ENCODE measurements at regions not wholly inside any gene's neighbourhood (a gene's known extent, or its start where the extent isn't known, plus 50 kb on each side); places are given as distances from the start of the nearest gene placed in this dataset.
"Not testable (repeated sequence)": the region's sequence is repeated elsewhere in the genome, so short reads cannot be mapped to it uniquely, and the experiment has no call there.

DNA sequence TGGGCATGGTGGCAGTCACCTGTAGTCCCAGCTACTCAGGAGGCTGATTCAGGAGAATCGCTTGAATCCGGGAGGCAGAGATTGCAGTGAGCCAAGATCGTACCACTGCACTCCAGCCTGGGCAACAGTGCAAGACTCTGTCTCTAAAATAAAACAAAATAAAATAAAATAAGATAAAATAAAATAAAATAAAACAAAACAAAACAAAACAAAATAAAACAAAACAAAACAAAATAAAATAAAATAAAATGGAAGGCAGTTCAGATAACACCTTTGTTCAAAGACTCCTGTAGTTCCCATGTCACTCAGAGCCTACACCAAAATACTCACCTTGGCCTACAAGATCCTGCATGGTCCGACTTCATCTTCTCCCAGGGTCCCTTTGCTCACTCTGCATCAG, 61.3 kb downstream of the SYF2 start:
- not testable (repeated sequence) for DNase-seq (ENCODE audit: low spot score)

- no peak for DNase-seq (ENCODE audit: low spot score)
Observed at GRCh38 chr1:25170439-25170838, 61.9 kb downstream of the SYF2 start.

GRCh38 chr1:25169610-25170009, 62.7 kb downstream of the SYF2 start:
- no peak for DNase-seq (ENCODE audit: low spot score)

GRCh38 chr1:25169168-25169567, 63.1 kb downstream of the SYF2 start:
- DNase-seq (ENCODE audit: low spot score): no peak

DNA sequence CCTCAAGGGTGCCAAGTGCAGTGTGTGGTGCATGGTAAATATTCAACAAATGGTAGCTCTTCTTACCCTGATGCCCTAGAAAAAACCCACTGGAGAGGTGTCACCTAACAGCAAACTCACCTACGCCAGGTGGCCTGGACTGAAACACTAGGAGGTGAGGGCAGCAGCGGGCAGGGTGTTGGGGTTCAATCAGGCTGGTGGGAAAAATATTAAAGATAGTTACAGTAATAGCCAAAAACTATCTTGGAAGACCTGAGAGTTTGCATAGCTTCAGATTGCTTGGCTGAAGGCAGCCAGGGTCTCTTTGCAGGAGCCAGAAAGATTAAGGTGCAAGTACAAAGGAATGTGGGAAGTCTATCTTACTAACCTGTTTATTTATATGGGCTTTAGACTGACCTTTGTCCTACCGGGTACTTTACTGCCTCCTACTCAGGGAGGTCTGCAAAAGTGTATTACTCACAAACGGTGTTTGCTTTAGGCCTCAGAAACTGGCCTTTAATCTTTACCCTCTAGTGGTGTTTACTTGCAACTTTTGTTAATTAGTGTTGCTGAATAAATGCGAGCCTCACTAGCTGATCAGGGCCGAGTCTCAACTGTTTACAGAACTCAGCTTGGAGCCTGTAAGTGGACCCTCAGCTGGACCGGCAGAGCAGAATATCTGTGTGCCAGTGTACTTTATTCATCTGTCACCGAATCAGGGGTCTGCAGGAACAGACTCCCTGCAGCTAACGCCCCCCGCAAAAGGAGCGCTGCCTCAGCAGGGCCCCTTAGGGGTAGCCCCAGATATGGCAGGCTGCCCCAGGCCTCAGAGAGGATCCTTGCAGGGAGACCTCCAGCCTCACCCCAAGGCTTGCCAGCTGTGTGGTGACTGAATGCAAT, 63.9 kb downstream of the SYF2 start:
- DNase-seq (ENCODE audit: low spot score): peak; percentile 32

- no peak for DNase-seq (ENCODE audit: low spot score)
Observed at GRCh38 chr1:25167269-25168192, 64.8 kb downstream of the SYF2 start.

- no peak for DNase-seq (ENCODE audit: low spot score)
Observed at GRCh38 chr1:25166847-25167246, 65.5 kb downstream of the SYF2 start.

- DNase-seq (ENCODE audit: low spot score): no peak
Observed at GRCh38 chr1:25163986-25164385, 68.3 kb downstream of the SYF2 start.

- no peak for DNase-seq (ENCODE audit: low spot score)
Observed at GRCh38 chr1:25161981-25162380, 70.3 kb downstream of the SYF2 start.

DNA sequence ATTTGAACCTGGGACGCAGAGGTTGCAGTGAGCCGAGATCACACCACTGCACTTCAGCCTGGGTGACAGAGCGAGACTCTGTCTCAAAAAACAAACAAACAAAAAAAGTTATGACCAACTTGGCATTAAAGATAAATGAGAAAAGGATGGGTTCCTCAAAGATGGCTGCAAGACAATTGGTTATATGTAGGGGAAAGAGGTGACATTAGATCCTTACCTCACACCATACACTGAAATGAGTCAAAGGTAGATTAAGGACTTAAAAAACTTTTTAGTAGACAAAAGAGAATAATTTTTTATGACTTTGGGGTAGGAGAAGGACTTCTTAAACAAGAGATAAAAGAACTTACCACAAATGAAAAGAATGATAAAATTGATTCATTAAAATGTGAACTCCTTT, 74.5 kb downstream of the SYF2 start:
- no peak for DNase-seq (ENCODE audit: low spot score)

DNA sequence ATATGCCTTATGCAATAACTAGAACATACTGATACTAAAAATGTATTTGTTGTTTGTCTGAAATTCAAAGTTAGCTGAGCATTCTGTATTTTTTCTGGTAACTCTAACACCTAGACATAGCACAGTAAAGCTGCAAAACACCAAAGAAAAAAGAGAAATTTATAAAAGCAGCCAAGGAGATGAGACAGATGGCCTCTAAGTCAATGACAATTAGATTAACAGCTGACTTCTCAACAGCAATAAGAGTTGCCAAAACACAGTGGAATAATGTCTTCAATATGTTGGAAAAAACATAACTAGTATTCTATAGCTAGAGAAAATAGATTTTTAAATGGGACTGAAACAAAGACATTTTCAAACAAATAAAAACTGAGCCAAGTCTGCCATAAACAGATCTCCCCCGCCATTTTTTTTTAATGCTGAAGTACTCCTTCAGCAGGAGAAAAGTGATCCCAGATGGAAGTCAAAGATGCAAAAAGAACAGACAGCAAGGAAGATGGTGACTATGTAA, 81.3 kb downstream of the SYF2 start:
- no peak for DNase-seq (ENCODE audit: low spot score)

DNA sequence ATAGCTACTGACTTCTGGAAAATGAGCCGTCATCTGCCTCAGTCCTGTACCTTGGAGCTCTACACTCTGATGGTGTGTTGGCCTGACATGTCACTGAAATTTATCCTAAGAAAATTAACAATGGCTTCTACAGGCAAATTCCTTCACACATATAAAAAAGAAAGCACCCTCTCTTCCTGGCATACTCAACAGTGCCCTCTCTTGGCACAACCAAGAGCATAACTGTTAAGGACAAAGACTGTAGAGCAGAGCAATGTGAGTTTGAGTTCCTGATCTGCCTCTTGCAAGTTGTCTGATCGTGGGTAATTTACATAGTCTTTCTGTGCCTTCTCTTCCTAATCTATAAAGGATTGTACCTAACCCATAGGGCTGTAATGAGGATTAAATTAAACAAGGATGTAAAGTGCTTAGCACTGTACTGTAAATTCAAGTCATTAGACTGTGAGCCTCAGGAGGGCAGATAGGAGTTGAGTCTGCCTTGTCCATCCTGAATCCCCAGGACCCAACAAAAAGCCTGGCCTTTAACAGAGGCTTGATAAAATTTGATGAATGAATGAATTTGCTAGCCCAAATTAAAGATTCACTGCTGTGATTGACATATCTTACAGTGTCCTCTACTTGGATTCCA, 83.5 kb downstream of the SYF2 start:
- DNase-seq (ENCODE audit: low spot score): no peak

GRCh38 chr1:25146451-25146855, 85.8 kb downstream of the SYF2 start:
- no peak for DNase-seq (ENCODE audit: low spot score)

GRCh38 chr1:25145775-25146393, 86.4 kb downstream of the SYF2 start:
- no peak for DNase-seq (ENCODE audit: low spot score)

DNA sequence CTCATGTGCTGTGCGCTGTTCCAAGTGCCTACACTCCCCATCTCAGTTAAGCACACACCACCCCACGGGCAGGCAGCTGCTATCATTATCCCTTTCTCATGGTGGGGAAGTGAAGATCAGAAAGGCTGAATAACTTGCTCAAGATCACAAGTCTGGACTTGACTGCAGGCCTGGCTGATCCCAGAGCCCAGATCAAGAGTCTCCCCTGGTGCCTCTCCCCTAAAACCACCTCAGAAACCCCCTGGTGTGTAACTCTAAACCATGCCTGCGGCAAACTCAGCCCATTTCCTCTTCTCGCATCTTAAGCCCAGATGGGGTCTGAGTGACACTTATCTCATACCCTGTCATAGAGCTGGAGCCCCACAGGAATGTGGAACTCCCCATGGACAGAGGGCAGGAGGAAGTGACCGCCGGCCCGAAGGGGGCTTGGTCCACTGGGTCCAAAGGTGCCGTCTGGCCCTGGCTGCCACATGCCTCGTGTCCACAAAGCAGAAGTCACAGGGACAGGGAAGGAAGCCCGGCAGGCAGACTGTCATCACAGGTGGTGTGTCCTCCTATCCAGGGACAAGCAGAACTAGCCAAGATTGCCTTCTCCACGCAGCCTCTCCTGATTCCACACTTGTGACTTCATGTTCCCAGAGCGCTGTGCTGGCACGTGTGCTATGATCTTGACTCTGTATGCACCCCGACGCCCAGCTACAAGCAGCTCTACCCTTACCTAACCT, 92.1 kb downstream of the SYF2 start:
- DNase-seq (ENCODE audit: low spot score): no peak

DNA sequence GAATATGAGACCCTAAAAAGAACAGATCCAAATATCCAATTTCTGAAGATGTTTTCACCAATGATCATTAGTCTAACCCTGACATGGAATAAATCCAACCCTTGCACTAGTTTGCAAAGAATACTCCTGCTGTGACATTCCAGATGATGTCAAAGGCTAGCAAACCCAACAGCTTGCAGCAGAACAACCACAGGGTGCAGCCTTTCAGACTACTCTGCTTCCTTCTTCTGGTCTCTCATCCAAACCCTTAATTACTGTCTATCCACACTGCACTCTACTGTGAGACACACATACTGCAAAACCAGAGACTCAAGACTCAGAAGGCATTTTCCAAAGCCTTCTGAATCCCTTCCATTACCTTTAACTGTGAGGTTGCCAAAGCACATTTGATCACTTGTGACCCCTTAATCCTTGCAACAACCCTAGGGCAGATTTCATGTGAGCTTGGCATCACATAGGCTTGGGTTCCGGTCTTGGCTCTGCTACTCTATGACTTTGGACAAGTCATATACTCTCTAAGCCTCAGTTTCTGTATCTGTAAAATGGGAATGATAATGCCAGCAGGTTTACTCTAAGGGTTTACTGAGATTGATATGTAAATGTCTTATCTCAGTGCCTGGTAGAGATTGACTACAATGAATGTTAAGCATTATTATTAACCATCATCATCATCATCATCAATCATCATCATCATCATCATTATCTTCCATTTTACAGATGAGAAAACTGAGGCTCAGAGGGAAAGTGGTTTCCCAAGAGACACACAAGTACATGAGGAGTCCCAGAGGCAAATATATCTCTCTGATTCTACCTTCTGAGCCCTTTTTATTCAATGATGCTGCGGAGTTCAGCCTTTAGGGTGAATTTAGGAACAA, 94.5 kb downstream of the SYF2 start:
- DNase-seq (ENCODE audit: low spot score): no peak

DNA sequence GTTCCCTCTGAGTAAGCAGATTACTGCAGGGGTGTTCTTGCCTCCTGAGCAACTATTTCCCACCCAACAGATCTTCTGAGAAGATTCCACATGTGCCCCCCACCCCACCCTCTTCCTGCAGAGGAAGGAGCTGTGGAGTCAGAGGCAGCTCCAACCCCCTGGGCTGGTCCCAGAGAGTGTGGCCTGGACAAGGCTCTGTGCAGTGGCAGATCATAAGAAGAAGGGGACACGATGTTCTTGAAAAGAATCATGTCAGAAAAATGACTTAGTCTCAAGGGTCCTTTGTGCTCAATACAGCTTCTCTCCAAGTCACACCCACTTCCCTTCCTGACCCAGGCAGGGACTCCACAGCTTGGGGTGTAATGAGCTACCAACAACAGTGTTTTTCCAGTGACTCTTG, 95.2 kb downstream of the SYF2 start:
- no peak for DNase-seq (ENCODE audit: low spot score)

DNA sequence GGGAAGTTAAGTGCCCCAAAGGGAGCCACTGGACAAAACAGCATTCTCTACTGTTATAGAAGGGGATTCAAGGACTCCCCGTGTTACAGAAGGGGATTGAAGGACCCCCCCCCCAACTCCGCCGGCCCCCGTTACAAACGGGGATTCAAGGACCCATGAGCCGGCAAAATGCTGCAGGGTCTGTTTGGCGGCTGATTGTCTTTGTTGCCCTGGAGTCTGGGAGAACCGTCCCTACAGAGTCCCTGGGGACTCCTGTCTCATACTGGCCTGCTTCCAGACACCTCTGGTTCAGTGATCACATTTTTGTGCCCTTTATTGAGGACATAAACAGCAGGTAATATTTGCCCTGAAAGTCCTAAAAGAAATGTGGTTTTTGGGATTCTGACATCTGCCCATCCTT, 96.4 kb downstream of the SYF2 start:
- no peak for DNase-seq (ENCODE audit: low spot score)

DNA sequence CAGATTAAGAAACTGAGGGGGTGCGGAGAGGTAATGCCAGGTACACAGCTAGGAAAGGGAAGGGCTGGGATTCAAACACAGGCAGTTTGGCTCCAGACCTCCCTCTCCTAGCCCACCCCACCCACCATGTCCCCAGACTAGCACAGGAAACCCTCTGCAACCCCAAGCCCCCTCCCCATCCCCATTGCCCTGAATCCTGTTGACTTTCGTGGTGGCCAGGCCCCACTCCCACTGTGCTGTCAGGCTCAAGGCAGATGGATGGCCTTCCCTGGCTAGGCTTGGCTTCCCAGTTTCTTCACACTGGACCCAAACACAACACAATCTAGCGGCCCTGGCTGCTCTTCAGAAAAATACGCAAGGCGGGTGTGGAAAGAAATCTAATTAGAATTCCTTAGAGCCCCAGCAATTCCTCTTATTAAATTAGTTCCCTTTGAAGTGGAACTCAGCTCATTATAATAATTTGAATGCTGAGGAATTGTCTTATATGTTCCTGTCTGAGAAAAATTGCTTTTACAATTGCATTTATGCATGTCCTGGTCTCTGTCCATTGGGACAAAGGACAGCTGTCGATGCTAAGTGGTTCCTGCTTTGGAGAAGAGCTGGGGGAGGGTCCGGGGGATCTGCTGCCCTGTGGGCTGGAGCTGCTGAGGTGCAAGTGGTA, 97.4 kb downstream of the SYF2 start:
- DNase-seq (ENCODE audit: low spot score): no peak

- no peak for DNase-seq (ENCODE audit: low spot score)
Observed at GRCh38 chr1:25134307-25134706, 98.0 kb downstream of the SYF2 start.
